K562 (cell line): ENCODE measurements at regions not wholly inside any gene's neighbourhood (a gene's known extent, or its start where the extent isn't known, plus 50 kb on each side); places are given as distances from the start of the nearest gene placed in this dataset.

Experiments used
- ESRRB ChIP-seq: fragments of 250-450 bp; sonication (Bioruptor Pico); IDR thresholded peaks from 2 replicates; pipeline ENCODE4 v1.5.0; 2020; ENCODE audit warnings: mild to moderate bottlenecking, moderate library complexity, borderline replicate concordance
- NBN ChIP-seq: fragments of 450-650 bp; IDR thresholded peaks from 2 replicates; pipeline ENCODE4 v1.6.1; 2016; ENCODE audit warnings: low read depth, mild to moderate bottlenecking
- PYGO2 ChIP-seq: fragments of 450-650 bp; IDR thresholded peaks from 2 replicates; pipeline ENCODE4 v1.6.1; 2016; ENCODE audit warnings: mild to moderate bottlenecking, missing genetic modification characterization, moderate library complexity, missing compliant biosample characterization
- ZC3H8 ChIP-seq: fragments of 450-650 bp; IDR thresholded peaks from 2 replicates; pipeline ENCODE4 v1.6.1; 2017
- ZNF79 ChIP-seq: fragments of 250-450 bp; sonication (Bioruptor Pico); IDR thresholded peaks from 2 replicates; pipeline ENCODE4 v1.4.0; 2020; ENCODE audit warnings: low read depth, mild to moderate bottlenecking, moderate library complexity
- TF ChIP-seq, protein P1 (sequence below): sonication (generic); formaldehyde crosslinking; IDR thresholded peaks from 2 replicates; pipeline ENCODE4 v1.8.0; 2022; ENCODE audit warnings: mild to moderate bottlenecking, missing genetic modification reagents
- TF ChIP-seq, protein P2 (sequence below): fragments of 450-650 bp; IDR thresholded peaks from 2 replicates; pipeline ENCODE4 v1.7.1; 2018; ENCODE audit warnings: mild to moderate bottlenecking, low read depth; ENCODE audit not compliant: partially characterized antibody

DNA sequence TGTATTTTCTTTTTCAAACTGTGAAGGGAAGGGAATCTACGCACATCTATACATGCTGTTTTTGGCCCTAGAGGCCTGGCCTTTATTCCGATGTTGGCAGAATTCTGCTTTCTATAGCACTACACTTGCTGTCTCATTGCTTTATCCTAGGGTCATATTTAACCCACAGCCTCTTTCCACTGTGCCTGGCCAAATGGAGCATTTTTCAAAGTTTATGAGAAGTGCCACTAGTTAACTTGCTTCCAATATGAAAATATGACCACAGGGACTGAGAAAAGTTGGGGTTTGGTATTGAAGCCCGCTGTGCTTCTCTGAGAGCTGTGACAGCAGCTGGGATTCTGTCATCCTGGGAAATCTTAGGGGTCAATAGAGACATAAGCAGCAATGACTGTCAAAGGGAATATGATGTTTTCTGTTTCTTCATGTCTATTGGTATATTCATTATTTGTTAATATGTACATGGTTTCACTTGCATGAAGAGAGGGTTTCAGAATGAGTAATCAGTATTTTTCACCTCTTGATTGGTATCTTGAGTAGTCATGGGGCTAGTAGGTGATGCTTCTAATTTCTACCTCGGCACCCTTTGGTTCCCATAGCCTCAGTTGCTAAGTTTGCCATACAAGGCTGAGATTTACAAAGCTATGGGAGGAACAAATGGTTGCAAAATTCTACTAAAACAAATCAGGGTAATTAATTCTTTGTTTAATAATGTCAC, 275.8 kb upstream of the RBMS3 start (continued):
- TF ChIP-seq, protein P1, sequence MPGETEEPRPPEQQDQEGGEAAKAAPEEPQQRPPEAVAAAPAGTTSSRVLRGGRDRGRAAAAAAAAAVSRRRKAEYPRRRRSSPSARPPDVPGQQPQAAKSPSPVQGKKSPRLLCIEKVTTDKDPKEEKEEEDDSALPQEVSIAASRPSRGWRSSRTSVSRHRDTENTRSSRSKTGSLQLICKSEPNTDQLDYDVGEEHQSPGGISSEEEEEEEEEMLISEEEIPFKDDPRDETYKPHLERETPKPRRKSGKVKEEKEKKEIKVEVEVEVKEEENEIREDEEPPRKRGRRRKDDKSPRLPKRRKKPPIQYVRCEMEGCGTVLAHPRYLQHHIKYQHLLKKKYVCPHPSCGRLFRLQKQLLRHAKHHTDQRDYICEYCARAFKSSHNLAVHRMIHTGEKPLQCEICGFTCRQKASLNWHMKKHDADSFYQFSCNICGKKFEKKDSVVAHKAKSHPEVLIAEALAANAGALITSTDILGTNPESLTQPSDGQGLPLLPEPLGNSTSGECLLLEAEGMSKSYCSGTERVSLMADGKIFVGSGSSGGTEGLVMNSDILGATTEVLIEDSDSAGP (CRISPR knock-in tag) = no peak
- TF ChIP-seq ZC3H8 = no peak
- TF ChIP-seq, protein P2, sequence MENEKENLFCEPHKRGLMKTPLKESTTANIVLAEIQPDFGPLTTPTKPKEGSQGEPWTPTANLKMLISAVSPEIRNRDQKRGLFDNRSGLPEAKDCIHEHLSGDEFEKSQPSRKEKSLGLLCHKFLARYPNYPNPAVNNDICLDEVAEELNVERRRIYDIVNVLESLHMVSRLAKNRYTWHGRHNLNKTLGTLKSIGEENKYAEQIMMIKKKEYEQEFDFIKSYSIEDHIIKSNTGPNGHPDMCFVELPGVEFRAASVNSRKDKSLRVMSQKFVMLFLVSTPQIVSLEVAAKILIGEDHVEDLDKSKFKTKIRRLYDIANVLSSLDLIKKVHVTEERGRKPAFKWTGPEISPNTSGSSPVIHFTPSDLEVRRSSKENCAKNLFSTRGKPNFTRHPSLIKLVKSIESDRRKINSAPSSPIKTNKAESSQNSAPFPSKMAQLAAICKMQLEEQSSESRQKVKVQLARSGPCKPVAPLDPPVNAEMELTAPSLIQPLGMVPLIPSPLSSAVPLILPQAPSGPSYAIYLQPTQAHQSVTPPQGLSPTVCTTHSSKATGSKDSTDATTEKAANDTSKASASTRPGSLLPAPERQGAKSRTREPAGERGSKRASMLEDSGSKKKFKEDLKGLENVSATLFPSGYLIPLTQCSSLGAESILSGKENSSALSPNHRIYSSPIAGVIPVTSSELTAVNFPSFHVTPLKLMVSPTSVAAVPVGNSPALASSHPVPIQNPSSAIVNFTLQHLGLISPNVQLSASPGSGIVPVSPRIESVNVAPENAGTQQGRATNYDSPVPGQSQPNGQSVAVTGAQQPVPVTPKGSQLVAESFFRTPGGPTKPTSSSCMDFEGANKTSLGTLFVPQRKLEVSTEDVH = no peak
- no peak for TF ChIP-seq ZNF79
- no peak for TF ChIP-seq PYGO2 (tag)
- no peak for TF ChIP-seq ESRRB (CRISPR knock-in tag)
- TF ChIP-seq NBN = no peak
